ENCODE measurements at regions not wholly inside any gene's neighbourhood (a gene's known extent, or its start where the extent isn't known, plus 50 kb on each side); places are given as distances from the start of the nearest gene placed in this dataset.
"Not testable (repeated sequence)": the region's sequence is repeated elsewhere in the genome, so short reads cannot be mapped to it uniquely, and the experiment has no call there.

DNA sequence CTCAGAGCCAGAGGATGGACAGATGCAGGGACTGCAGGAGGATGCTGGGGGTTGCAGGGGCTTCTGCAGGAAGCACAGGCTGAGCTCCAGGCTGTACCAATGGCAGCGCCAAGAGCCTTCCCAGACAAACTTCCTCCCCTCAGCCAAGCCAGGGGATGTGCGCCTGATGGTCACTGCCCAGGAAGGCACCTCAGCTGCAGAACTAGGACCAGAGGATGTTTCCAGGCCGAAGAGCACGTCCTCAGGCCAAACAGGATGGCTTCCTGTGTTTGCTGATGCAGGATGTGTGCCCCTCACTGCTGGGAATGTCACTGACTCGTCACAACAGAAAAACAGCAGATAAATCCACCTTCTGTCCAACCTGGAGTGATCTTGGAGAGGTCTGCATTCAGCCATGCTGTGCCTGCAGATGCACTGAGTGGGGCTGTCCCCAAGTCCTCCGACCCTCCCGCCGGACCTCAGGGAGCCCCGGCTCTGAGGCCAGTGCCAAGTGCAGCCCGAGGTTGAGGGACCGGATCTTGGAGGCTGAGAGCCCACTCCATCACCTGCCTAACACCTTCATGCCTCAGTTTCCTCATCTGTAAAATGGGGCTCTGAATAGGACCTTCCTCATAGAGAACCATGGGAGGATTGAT, 152.5 kb upstream of the CHST15 start:
- no peak for DNase-seq (ENCODE audit: low spot score)

DNA sequence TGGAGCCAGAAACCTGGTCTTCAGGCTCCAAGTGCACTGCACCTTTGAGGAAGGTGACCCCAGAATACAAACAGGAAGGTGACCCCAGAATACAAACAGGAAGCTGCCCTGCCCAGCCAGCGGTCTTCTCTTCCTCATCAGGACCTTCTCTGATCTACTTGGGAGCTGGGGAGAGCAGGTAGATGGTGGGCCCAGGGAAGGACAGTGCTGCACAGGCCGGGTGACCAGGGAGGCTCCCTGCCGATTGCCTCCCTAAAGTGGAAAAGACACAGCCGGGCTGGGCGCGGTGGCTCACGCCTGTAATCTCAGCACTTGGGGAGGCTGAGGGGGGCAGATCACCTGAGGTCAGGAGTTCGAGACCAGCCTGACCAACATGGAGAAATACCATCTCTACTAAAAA, 151.8 kb upstream of the CHST15 start:
- DNase-seq (ENCODE audit: low spot score): no peak

DNA sequence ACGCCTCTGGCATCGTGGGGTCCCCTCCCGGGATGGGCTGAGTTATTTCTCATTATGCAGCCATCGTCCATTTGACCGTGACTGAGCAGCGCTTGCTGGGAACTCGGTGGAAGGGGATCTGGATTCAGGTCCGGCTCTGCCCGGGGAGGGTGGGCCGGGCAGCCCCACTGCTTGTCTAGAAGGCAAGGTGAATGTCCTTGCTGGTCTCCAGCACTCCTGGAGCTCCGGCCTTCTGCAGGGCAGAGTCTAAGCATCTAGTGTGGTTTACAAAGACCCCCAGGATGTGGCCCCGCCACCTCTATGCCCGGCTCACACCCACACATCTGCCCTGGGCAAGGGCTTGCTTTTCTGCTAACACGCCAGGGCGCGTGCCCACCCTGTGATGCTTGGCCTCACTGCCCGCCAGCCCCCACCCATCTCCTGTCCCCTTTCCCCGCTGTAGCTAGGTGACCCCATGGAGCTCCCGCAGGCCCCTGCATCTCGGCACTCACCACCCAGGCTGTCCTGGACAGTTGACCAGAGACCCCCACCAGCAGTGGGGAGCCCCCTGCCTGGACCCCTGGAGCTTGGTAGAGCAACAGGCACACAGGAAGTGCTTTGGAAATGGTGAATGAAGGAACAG, 151.0 kb upstream of the CHST15 start:
- no peak for DNase-seq (ENCODE audit: low spot score)

DNA sequence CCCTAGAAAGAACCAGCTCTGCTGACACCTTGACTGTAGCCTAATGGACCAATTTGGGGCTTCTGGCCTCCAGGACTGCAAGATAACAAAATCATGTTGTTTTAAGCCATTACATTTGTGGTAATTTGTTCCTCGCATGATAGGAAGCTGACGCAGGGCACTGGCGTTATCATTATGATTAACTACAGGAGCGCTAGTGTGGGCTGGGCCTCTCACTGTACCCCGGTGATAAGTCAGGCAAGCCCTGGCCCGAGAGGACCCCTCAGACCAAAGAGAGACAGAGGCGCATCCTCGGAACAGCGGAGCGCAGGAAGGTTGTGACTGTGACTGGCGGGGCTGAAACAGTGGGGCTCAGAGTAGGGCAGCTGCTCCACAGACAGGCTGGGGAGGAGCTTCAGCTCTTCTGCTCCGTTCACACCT, 150.3 kb upstream of the CHST15 start:
- no peak for DNase-seq (ENCODE audit: low spot score)

DNA sequence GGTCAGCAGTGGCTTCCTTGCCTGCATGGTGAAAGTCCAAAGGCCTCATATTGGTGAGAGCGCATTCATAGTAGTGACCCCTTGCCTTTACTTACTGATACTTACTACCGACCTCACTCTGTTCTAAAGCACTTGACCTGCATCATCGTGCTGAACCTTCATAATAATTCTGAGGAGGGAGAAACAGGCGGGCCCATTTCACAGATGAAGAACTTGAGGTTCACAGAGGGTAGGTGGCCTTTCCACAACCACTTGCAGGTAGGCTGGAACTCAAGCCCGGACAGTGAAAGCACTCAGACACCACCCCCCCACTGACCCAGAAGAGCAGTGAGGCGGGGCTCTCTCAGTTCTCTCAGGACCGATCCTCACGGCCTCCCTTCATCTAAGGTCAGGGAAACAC, 149.4 kb upstream of the CHST15 start:
- DNase-seq (ENCODE audit: low spot score): no peak

DNA sequence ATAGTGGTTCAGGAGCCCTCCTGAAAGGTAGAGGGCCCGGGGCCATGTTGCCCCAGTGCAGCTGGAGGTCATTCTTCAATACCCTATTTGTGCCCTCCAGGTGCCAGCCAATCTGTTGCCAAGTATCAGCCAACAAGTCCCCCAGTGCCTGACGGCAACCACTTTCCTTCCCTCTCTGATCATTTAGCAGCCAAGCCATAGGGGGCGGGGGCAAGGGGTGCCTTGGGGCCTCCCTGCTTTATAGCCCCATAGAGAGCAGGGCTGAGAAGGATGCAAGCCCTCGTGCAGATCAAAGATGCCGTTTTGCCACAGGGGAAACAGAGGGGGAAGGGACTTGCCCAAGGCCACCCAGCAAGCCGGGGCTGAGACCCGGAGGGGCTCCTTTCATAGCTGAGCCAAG, 149.0 kb upstream of the CHST15 start:
- no peak for DNase-seq (ENCODE audit: low spot score)

DNA sequence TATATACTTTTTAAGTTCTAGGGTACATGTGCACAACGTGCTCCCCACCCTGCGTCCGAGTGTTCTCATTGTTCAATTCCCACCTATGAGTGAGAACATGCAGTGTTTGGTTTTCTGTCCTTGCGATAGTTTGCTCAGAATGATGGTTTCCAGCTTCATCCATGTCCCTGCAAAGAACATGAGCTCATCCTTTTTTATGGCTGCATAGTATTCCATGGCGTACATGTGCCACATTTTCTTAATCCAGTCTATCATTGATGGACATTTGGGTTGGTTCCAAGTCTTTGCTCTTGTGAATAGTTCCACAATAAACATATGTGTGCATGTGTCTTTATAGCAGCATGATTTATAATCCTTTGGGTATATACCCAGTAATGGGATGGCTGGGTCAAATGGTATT, 148.1 kb upstream of the CHST15 start:
- DNase-seq (ENCODE audit: low spot score): not testable (repeated sequence)

DNA sequence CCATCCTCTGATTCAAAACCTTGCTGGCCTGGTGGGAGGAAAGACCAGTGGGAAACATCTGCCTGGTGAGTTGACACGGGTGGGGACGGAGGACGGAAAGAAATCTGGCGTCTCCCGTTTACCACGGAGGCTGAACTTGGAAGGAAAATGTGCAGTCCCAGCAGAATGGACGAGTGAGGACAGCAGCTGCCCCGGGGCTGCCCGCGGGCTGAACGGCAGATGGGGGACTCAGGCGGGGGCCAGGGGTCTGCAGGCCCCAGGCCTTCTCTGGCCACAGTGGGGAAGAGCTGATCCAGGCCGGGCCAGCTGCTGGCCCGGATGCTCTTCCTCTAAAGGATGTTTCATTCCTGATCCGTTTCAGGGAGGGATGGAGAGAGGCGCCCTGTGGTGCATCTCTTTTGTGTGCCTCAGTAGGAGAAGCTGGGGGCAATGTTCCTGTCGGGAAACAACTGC, 147.5 kb upstream of the CHST15 start:
- no peak for DNase-seq (ENCODE audit: low spot score)

DNA sequence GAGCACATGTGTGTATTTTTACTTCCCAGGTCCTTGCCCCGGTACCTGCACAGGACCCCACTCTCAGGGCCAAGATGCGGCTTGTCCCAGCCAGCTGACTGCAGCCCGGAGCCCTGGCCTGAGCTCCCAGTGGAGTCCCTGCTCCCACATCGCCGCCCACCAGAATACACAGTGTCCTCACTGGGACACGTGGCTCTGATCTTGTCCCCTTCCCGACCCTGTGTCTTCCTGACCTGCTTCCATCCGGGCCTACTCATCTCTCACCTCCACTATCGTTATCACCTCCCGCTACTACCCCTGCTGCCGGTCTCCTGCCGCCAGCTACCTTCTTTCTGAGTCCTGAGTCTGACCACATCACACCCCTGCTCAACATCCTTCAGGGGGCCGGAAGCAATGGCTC, 146.3 kb upstream of the CHST15 start:
- no peak for DNase-seq (ENCODE audit: low spot score)

DNA sequence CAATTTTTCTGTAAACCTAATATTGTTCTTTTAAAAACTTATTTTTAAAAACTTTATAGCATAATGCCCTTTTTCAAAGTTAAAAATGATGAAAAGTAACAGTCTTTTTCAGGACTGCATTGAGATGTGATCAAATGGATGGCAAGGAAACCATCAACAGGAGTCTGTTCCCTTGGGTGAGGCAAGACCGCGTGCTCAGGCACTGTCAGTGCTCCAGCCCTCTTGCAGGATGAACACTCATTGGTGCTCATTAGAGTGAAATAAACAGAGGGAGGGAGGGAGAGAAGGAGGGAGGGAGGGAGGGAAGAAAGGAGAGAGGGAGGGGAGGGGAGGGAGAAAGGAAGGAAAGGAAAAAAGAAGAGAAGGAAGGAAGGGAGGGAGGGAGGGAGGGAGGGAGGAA, 145.7 kb upstream of the CHST15 start:
- DNase-seq (ENCODE audit: low spot score): no peak

DNA sequence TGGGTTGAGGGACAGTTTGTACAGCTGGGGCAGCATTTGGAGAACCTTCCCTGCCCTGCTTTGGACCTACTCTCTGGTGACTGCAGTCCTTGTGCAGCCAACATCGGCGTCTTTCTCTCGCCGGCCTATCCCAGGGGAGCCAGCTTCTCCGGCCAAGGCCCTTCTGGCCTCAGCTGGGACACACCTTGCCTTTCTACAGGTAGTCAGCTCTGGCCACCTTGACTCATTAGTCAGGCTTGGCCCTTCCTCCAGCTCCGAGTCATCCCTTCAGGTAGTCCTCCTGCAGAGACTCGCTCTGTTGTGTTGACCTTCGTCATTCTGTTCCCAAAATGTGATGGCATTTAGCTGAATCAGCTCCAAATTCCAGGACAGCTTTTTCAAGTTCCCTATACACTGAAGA, 145.0 kb upstream of the CHST15 start:
- no peak for DNase-seq (ENCODE audit: low spot score)

DNA sequence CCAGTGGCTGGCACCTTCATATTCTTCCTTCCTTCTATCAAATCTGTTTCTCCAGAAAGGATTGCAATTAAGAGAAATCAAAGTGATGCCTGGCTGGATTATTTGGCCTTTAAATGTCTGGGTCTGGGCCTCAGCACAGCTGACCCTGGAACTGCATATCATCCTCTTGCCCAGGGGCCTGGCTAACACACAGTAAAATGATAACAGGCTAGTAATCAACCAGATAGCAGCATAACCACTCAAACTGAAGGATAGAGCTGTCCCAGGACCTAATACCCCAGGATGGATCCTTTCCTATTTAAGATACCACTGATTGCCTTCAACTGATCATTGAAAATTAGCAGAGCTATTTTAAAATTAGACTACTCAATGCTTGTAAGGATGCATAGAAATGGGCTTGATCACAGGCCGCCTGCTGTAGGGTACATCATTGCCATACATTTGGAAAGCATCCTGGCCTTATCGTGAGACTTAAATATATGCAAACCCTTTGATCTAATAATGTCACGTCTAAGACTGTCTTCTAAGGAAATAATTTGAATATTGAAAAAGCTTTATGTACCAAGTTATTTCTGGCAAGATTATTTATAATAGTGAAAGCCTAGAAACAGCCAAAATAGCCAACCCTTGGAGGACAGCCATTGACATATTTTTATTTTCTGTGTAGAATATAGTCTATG, 144.0 kb upstream of the CHST15 start:
- DNase-seq (ENCODE audit: low spot score): no peak

DNA sequence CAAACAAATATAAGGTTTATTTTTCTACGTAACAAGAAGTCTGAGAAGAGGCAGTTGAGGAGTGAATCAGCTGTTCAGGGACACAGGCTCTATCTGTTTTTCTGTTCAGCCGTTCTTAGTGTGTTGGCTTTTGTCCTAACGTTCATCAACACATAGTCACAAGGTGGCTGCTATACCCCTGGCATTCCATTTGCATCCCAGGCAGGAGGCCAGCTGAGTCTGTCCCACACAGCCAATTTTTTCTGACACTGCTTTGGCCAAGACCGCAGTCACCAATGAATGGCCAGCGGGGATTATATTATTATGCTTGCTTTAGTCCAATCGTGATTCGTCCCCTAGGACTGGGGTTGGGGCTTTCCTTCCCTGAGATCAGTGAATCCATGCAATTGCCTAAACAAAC, 143.4 kb upstream of the CHST15 start:
- DNase-seq (ENCODE audit: low spot score): no peak

DNA sequence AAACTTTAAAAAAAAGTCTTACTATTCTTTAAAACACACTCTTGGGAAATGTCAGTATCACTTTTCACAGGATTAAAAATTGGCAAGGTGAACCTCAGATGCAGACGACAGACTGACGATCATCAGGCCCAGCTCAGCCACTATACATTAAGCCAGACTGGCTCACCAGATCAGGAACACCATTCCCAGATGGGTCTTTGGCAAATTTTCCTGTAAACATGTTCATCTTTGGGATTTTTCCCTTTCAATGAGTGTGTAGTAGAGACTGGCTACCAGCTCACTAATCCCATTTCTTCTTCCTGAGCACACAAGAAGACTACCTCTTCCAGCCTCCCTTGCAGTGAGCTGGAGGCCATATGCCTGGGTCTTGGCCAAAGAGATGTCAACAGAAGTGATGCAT, 142.7 kb upstream of the CHST15 start:
- no peak for DNase-seq (ENCODE audit: low spot score)

DNA sequence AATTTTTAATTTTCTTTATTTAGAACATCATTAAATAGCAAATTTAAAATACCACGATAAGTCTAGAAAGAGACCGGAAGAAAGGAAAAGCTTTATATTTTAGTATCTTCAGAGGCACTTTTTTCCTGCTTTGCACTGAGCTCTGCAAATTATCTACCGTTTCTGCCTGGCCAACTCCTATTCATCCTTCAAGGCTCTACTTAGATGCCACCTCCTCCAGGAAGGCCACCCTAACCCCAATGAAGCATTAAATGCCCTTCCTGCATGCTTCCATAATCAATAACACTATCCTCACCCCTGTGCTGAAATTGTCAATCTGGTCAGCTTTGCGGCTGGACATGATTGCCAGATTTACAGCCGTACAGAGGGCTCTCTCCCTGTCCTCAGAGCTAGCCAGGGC, 141.8 kb upstream of the CHST15 start:
- no peak for DNase-seq (ENCODE audit: low spot score)

DNA sequence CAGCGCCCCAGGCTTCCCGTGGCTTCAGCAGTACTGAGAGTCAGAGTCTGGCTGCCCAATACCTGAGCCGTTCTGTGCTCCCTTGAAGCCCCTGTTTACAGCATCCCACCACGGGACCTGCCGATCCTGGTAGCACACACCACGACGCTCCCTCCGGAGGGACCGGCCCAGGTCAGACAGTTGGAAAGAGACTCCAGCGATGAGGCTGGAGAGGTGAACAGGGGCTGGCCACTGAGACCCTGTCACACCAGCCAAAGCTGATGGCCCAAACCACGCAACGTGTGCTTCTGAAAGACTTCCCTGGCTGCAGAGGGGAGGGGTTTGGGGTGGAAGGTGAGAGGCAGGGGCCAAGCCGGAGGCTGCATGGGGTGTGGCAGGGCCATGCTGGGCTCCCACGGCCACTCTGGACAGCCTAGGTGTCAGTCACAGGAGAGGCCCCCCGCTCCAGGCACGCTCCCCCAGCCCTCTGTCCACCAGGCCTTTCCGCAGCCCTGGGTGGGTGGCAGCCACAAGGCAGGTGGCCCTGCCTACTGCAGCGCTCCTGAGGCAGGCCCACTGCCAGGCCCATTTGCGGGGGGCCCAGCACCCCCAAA, 140.2 kb upstream of the CHST15 start:
- no peak for DNase-seq (ENCODE audit: low spot score)

DNA sequence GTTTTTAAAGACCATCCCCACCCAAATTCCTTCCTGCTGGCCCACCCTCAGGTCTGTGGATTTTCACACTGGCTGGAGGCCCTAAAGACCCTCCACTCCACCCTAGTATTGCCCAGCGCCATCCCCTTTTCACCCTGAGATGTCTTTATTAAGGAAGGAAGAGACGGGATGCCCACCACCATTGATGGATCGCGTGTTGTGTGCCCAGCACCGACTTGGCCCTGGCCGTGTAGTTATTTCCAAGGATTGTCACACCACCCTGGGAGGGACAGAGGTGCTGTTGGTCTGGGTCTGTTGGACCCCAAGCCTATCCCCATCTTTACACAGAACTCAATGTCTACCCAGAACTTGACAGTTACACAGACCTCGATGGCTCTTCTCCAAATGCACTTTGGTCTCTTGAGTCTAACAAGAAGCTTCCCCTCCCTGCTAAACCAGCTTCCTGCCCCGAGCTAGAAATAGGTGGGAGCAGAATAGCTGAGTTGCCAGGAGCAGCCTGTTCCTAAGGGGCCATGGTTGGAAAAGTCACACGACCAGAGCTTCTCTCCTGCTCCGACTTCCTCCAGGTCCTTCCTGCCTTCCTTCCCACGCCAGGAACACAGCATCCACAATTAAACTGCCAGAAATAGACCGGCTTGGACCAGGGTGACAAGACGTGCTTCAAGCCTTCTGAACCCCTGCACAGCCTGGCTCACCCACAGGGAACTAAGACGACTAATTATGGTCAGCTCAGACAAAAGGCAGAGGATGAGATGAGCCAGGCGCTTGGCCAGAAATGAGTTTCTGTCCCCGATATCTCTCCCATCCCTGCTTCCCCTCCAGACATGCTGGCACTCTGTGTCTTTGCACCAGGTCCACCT, 139.5 kb upstream of the CHST15 start:
- DNase-seq (ENCODE audit: low spot score): no peak

DNA sequence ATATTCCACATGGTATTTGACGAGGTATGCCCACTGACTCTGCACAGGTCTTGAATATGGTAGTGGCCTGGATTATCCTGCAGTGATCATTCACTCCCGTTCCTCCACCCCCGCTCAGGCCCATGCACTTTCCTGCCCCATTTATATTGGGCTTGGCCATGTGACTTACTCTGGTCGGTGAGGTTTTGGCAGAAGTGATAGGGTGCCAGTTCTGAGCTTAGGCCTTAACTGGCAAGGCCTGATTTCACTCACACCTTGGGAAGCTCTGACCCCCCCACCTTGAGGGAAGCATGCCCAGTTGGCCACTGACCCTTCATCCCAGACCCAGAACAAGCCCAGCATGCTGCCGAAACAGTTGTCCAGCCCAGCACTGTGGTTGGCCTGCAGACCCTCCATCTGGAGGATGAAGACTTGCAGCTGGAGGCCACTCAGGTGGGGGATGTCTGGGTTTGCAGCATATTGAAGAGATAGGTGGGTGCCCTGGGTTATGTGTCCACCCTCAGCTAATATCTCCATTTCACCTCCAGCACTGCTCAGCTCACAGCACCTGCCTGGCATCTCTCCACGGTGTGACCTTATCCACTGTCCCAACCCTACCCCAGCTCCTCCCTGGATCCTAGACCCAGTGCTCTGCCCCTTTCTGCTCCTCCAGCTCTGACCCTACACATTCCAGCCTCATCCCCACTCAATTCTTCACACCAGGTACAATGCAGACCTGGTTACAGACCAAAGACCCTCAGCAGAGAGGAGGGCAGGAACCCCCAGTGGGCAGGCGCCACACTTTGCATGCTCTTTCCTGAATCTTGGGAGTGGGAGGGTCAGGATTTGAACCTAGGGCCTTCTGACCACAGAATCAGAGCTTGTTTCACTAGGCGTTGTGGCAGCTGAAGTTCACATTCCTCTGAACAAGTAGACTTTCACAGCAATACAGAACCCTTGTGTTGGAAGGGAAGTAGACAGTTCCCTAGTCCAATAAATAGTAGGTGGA, 138.1 kb upstream of the CHST15 start:
- DNase-seq (ENCODE audit: low spot score): no peak

DNA sequence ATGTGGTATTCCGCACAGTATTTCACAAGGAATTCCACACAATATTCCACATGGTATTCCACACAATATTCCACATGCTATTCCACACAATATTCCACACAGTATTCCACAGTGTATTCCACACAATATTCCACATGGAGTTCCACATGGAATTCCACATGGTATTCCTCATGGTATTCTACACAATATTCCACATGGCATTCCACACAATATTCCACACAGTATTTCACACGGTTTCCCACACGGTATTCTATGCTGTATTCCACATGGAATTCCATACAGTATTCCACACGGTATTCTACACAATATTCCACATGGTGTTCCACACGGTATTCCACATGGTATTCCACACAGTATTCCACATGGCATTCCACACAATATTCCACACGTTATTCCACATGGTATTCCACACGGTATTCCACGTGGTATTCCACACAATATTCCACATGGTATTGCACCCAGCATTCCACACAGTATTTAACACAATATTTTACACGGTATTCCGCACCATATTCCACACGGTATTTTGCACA, 137.3 kb upstream of the CHST15 start:
- no peak for DNase-seq (ENCODE audit: low spot score)

DNA sequence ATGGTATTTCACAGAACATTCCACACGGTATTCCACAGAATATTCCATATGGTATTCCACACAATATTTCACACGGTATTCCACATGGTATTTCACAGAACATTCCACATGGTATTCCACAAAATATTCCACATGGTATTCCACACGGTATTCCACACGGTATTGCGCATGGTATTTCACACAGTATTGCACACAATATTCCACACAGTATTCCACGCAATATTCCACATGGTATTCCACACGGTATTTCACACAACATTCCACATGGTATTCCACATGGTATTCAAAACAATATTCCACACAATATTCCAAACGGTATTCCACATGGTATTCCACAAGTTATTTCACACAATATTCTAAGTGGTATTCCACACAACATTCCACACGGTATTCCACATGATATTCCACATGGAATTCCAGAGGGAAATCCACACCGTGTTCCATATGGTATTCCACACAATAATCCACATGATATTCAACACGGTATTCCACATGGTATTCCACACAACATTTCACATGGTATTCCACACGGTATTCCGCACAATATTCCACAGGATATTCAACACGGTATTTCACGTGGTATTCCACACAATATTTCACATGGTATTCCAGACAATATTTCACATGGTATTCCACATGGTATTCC, 136.7 kb upstream of the CHST15 start:
- no peak for DNase-seq (ENCODE audit: low spot score)

Data from HT-29 (cell line).